PC-9 (cell line): ENCODE measurements at regions not wholly inside any gene's neighbourhood (a gene's known extent, or its start where the extent isn't known, plus 50 kb on each side); places are given as distances from the start of the nearest gene placed in this dataset.

Experiments used
- CTCF ChIP-seq: fragments of 200-600 bp; sonication (generic); conservative IDR thresholded peaks from 2 replicates; pipeline ENCODE4 v1.6.1; 2017; ENCODE audit warnings: mixed run types, antibody characterized with exemption, mild to moderate bottlenecking, moderate library complexity
- EZH2 ChIP-seq: fragments of 200-600 bp; sonication (generic); IDR thresholded peaks from 2 replicates; pipeline ENCODE4 v1.8.0; 2017; ENCODE audit warnings: antibody characterized with exemption, low read depth

GRCh38 chr13:63900406-63900805 lies 2484.8 kb upstream of the PCDH20 start:
- TF ChIP-seq CTCF (no peak), EZH2 (no peak)
